ENCODE measurements at regions not wholly inside any gene's neighbourhood (a gene's known extent, or its start where the extent isn't known, plus 50 kb on each side); places are given as distances from the start of the nearest gene placed in this dataset.
"Not testable (repeated sequence)": the region's sequence is repeated elsewhere in the genome, so short reads cannot be mapped to it uniquely, and the experiment has no call there.

DNA sequence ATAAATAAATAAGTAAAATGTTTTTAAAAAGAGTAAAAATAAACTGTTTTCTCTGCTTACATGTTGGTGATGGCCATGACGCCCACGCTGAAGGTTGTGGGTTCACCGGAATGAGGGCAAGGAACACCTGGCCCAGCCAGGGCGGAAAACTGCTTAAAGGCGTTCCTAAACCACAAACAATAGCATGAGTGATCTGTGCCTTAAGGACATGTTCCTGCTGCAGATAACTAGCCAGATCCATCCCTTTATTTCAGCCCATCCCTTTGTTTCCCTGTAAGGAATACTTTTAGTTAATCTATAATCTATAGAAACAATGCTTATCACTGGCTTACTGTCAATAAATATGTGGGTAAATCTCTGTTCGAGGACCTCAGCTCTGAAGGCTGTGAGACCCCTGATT lies 63.3 kb upstream of the CEP78 start:
- not testable (repeated sequence) for DNase-seq (ENCODE audit: low spot score)

- DNase-seq (ENCODE audit: low spot score): no peak
These were observed 64.2 kb upstream of the CEP78 start for GRCh38 chr9:78171651-78172050.

DNA sequence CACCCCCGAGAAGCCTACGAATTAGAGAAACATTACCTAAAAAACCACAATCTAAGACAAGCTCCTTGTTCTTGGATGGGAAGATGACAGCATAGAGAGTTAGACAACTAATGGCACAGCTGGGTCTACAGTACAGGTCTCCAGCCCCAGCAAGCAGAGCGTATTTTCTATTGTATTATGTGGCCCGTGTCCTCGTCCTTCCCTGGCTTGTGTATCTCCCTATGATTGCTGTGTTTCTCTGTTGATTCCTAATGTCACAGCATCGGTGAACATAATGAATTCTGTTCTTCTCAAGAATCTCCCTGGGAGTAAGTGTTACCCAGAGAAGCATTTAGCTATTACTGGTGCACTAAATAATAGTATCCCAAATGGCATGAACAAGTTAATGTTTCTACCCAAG lies 66.8 kb upstream of the CEP78 start:
- no peak for DNase-seq (ENCODE audit: low spot score)

- peak; percentile 27 for DNase-seq (ENCODE audit: low spot score)
These were observed 68.5 kb upstream of the CEP78 start for GRCh38 chr9:78167356-78167755.

DNA sequence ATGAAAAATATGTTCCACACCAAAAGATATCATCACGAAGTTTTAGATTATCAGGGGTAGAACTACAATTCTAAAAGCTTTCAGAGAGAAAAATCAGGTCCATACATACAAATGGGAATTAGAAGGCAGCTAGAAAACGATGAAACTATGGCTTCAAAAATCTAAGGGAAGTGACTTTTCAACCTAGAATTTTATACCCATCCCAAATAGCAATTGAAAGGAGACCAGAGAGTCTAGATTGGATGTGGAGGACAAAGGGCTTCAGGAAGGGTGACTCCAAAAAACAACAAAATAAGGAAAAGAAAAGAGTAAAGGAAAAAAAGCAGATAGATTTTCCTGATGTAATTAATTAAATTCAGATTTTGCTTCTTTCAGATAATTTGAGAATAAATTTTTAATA lies 72.0 kb upstream of the CEP78 start:
- DNase-seq (ENCODE audit: low spot score): no peak

- no peak for DNase-seq (ENCODE audit: low spot score)
These were observed 77.6 kb upstream of the CEP78 start for GRCh38 chr9:78158286-78158685.

- no peak for DNase-seq (ENCODE audit: low spot score)
These were observed 84.9 kb upstream of the CEP78 start for GRCh38 chr9:78150983-78151356.

DNA sequence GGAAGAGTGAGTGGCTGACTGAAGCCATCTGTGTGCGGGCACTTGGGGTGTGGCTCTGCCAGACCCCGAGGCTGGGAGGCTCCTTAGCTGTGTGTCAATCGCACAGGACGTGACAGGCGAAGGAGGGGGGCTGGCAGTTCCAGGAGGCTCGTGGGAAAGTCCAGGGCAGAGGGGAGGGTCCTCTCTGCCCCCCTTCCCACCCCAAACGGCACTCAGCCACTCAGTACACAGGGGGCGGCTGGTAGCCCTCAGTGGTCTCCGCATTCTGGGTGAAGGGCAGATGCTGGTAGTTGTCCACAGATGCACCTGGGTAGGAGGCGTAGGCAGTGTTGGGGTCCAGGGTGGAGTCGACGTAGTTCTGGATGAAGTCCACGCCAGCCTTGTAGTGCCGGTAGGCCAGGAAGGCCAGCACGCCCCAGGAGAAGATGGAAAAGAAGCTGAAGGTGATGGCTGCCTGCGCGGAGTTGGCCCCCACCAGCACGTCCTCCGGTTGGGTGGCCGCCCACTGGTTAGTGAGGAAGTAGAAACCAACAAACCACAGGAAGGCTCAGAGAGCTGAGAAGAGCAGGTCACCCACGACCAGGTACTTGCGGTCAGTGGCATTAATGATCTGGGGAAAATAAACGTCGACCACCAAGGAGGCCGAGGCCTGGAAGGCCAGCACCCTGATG lies 85.4 kb upstream of the CEP78 start:
- no peak for DNase-seq (ENCODE audit: low spot score)

GRCh38 chr9:78149702-78150291 lies 86.1 kb upstream of the CEP78 start:
- no peak for DNase-seq (ENCODE audit: low spot score)

- DNase-seq (ENCODE audit: low spot score): no peak
These were observed 89.6 kb upstream of the CEP78 start for GRCh38 chr9:78146241-78146640.

DNA sequence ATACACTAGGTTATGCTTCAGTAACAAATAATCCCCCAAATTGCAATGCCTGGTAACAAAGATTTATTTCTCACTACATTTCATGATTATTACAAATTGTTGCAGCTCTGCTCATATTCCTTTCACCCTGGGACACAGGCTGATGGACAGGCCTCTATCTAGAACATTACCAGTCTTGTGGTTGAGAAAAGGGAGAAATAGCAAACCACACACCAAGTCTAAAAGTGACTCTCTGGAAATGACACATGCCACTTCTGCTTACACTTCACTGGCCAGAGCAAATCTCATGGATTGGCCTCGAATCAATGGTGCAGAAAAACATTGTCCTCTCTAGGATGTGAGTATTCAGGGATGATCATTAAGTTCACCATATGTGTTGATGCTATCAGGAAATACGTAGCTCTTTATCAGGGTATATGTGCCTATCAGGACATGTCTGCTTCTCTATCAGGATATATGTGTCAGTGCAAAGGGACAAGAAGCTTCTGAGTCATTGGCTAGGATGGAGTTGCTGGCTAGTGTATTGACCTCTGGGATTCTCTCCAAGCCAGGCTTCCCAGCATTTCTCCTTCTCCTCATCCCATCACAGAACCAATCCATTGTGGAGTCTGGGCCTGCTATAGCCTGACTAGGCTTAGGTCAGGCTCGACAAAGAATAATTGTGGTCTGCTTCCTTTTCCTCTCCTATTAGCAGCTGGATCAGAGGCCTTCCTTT lies 91.1 kb upstream of the CEP78 start:
- DNase-seq (ENCODE audit: low spot score): no peak

DNA sequence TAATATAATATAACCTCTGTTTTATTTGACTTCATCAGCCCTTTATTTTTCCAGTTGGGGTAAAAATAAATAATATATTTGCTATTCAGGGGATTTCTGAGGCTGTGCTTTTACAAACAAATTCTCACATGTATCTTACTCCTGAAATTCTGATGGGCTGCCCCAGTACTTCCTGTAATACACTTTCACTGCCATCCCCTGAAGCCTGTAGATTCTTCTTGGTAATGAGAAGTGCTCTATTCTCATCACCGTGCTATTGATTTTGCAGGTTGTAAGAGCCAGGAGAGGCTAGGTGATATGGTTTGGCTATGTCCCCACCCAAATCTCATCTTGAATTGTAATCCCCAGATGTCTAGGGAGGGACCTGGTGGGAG lies 91.9 kb upstream of the CEP78 start:
- no peak for DNase-seq (ENCODE audit: low spot score)

DNA sequence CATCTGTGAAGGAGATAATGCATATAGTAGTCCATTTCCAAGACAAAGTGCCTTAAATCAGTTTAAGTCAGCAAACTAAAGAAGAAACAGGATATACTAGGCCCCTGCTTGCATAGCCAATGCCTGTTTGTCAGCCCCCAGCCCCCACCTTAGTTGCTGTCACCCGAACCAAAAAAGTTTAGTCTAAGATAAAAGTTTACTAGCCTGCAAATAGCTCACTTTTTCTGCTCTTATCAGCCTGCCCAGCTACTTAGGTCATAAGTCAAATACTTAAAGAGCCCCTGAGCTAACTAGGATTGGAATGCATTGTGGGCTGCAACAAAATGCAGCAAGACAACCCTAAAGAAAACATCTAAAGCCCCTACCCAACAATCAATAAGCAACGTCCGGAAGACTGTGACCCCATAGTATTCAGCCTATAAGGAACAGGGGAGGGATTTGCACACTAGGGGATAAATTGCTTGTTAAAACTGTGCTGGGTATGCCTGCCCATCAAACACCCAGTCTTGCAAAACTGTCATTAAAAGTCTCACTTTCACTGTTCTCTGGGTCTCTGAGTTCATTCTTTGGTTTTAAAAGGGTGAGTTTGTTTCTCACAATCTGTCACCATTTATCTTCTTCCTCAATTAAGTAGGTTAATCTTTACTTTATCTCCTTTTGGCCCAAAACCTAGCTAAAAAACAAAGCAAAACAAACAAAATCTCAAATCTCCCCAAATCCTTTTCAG lies 92.4 kb upstream of the CEP78 start:
- DNase-seq (ENCODE audit: low spot score): no peak

DNA sequence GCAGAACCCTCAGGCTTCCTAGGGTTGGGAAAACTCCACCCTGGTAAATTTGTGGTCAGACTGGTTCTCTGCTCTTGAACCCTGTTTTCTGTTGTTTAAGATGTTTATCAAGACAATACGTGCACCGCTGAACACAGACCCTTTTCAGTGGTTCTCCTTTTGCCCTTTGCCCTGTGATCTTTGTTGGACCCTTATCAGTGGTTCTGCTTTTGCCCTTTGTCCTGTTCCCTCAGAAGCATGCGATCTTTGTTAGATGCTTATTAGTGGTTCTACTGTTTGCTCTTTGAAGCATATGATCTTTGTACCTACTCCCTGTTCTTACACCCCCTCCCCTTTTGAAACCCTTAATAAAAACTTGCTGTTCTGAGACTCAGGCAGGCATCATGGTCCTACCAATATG lies 93.6 kb upstream of the CEP78 start:
- DNase-seq (ENCODE audit: low spot score): not testable (repeated sequence)

GRCh38 chr9:78133751-78134150 lies 102.1 kb upstream of the CEP78 start:
- DNase-seq (ENCODE audit: low spot score): no peak

DNA sequence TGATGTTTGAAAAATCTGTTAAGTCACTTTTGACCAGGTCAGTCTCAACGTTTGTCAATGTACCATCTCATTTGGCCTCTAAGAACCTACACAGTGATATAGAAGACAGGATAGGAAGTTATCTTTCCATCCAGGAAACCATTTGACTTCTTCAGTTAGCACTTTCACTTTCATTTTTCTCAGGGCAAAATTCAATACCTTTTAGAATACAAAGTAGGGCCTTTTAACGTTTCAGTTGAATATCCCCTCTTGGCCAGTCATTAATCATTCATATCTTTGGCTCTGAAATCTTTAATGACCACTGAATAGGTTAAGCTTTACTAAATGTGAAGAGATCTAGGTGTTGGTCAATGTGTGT lies 101.1 kb upstream of the GNAQ start:
- DNase-seq (ENCODE audit: low spot score): no peak

GRCh38 chr9:78131969-78132700 lies 100.5 kb upstream of the GNAQ start:
- no peak for DNase-seq (ENCODE audit: low spot score)

GRCh38 chr9:78130853-78131252 lies 99.2 kb upstream of the GNAQ start:
- DNase-seq (ENCODE audit: low spot score): no peak

- DNase-seq (ENCODE audit: low spot score): no peak
These were observed 98.4 kb upstream of the GNAQ start for GRCh38 chr9:78130004-78130403.

GRCh38 chr9:78127279-78128225 lies 95.9 kb upstream of the GNAQ start:
- no peak for DNase-seq (ENCODE audit: low spot score)

DNA sequence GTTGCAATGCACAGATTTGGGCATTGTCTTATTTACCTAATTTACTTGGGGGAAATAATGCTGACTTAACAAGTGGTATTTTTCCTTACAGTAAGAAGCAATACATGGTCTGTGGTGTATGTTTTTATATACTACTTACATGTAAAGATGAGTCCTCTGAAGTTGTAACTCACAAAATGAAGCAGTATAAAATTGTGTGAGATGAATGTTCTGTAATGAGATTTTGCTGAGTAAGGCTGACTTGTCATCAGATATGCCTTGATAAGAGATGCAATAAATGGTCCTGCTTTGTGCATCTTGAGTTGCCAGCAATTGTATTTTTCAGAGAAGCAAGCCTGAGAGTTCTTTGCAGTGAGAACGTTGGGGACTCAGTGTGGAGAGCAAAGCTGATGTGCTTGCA lies 92.2 kb upstream of the GNAQ start:
- DNase-seq (ENCODE audit: low spot score): no peak

Measured in mucosa of gallbladder (tissue), 1 donor.